K562 (cell line): ENCODE measurements at regions not wholly inside any gene's neighbourhood (a gene's known extent, or its start where the extent isn't known, plus 50 kb on each side); places are given as distances from the start of the nearest gene placed in this dataset.

ENCODE experiments used
- ATAC-seq: fragments of 200-7000 bp; cut with Tn5 transposase; 3 replicates; pipeline ENCODE4 v1.9.1; 2020; ENCODE audit warnings: moderate library complexity
- BruUV-seq: library from RNA; stranded (reverse); fragments of 400-500 nt; replicated peaks from 2 replicates; lab custom pipeline; 2021; lab: Mats Ljungman, UMichigan
- CTCF ChIA-PET: fragments of 300-600 bp; formaldehyde crosslinking; extraction: SDS; loops from one replicate; lab custom pipeline; 2021; ENCODE audit warnings: low intra/inter-chr PET ratio; lab: Yijun Ruan, JAX
- POLR2A ChIA-PET: fragments of 300-600, 350-650 bp; sonication (Branson Sonifier 250); formaldehyde crosslinking; extraction: SDS; loops from one replicate; lab custom pipeline; 2021; ENCODE audit warnings: antibody characterized with exemption, inconsistent platforms; lab: Yijun Ruan, JAX
- DNase-seq, 4 experiments: peaks; one replicate each; pipeline versions ENCODE4 v3.0.0 to v3.0.0-alpha.2; 2011 to 2018; ENCODE audit warnings: low spot score in 3 of 4, mixed read lengths in 3 of 4; ENCODE audit errors: extremely low read depth in 1 of 4
- FAIRE-seq: peaks from 2 replicates; lab custom pipeline; 2011; peaks lifted over from hg19 to GRCh38; lab: Jason Lieb, UNC
- H2AFZ ChIP-seq: 2 replicates; pipeline ENCODE4 v1.6.0; 2011; ENCODE audit warnings: low read depth, low read length, control low read depth, inconsistent platforms
- H3K27ac ChIP-seq: fragments of 200-600 bp; 3 replicates; pipeline ENCODE4 v1.8.0; 2011; ENCODE audit warnings: low read depth, mild to moderate bottlenecking, control low read depth, inconsistent platforms, low read length, moderate library complexity, mixed read lengths; ENCODE audit errors: extremely low read depth
- H3K27me3 ChIP-seq, 2 experiments: fragments of 300-600 bp in 1 of 2; 2 replicates in 1 of 2; 3 replicates in 1 of 2; pipeline versions ENCODE4 v1.6.0 to v1.8.0; 2011; ENCODE audit warnings: inconsistent platforms in 2 of 2, low read length in 2 of 2, mild to moderate bottlenecking in 1 of 2, mixed read lengths in 1 of 2, moderate library complexity in 1 of 2; ENCODE audit not compliant: control insufficient read depth in 2 of 2, insufficient read depth in 2 of 2
- H3K36me3 ChIP-seq: fragments of 300-600 bp; 3 replicates; pipeline ENCODE4 v1.8.0; 2011; ENCODE audit warnings: mild to moderate bottlenecking, low read length, inconsistent platforms; ENCODE audit not compliant: control insufficient read depth, insufficient read depth
- H3K4me1 ChIP-seq, 2 experiments: fragments of 200-600 bp in 1 of 2; replicated peaks in 1 of 2; 2 replicates in 1 of 2; 3 replicates in 1 of 2; pipeline versions ENCODE4 v1.5.1 to v1.8.0; 2011; ENCODE audit warnings: inconsistent platforms in 2 of 2, low read length in 2 of 2, mild to moderate bottlenecking in 1 of 2, mixed read lengths in 1 of 2, moderate library complexity in 1 of 2; ENCODE audit not compliant: control insufficient read depth in 2 of 2, insufficient read depth in 2 of 2
- H3K4me2 ChIP-seq: 2 replicates; pipeline ENCODE4 v1.6.1; 2011; ENCODE audit warnings: low read length, control low read depth, inconsistent platforms, mixed read lengths; ENCODE audit not compliant: insufficient read depth
- H3K4me3 ChIP-seq: fragments of 200-600 bp; sonication (generic), shearing (Covaris generic); 2 replicates; pipeline ENCODE4 v1.5.1; 2016; ENCODE audit warnings: control low read depth, inconsistent platforms
- H3K79me2 ChIP-seq: fragments of 200-600 bp; 3 replicates; pipeline ENCODE4 v1.8.0; 2011; ENCODE audit warnings: low read length, inconsistent platforms; ENCODE audit not compliant: control insufficient read depth, insufficient read depth
- H3K9ac ChIP-seq, 2 experiments: 2 replicates each; pipeline versions ENCODE4 v1.6.0 to v1.6.1; 2011; ENCODE audit warnings: low read depth in 2 of 2, low read length in 2 of 2, control low read depth in 1 of 2, inconsistent platforms in 1 of 2, mild to moderate bottlenecking in 1 of 2, mixed read lengths in 1 of 2; ENCODE audit not compliant: insufficient read depth in 1 of 2
- H3K9me1 ChIP-seq: one replicate; pipeline ENCODE4 v1.6.0; 2011; ENCODE audit warnings: inconsistent platforms, mild to moderate bottlenecking, low read length, moderate library complexity; ENCODE audit not compliant: control insufficient read depth, insufficient read depth
- H3K9me3 ChIP-seq: replicated peaks from 2 replicates; pipeline ENCODE4 v1.5.1; 2011; ENCODE audit warnings: low read depth, low read length, inconsistent platforms; ENCODE audit not compliant: control insufficient read depth, insufficient read depth
- H4K20me1 ChIP-seq: replicated peaks from 2 replicates; pipeline ENCODE4 v1.6.1; 2011; ENCODE audit warnings: low read length, inconsistent platforms, mixed read lengths; ENCODE audit not compliant: control insufficient read depth, insufficient read depth
- ATF4 ChIP-seq: fragments of 450-650 bp; formaldehyde crosslinking; IDR thresholded peaks from 2 replicates; pipeline ENCODE4 v1.4.0; 2022; ENCODE audit warnings: mild to moderate bottlenecking, moderate library complexity
- C11orf30 ChIP-seq: fragments of 450-650 bp; IDR thresholded peaks from 2 replicates; pipeline ENCODE4 v1.6.1; 2016; ENCODE audit warnings: low read depth, mild to moderate bottlenecking
- EHMT2 ChIP-seq: fragments of 450-650 bp; IDR thresholded peaks from 2 replicates; pipeline ENCODE4 v1.6.1; 2018; ENCODE audit warnings: antibody characterized with exemption
- FOXA3 ChIP-seq, 2 experiments: fragments of 450-650 bp in 1 of 2; sonication (generic) in 1 of 2; formaldehyde crosslinking; IDR thresholded peaks in 1 of 2; conservative IDR thresholded peaks in 1 of 2; 2 replicates each; pipeline versions ENCODE4 v1.4.0 to v1.8.0; 2020 to 2022; ENCODE audit warnings: mild to moderate bottlenecking in 2 of 2, missing genetic modification reagents in 1 of 2
- JUN ChIP-seq, 2 experiments: sonication (generic) in 1 of 2; formaldehyde crosslinking in 1 of 2; IDR thresholded peaks; 2 replicates each; pipeline versions ENCODE4 v1.6.1 to v1.8.0; 2012 to 2022; ENCODE audit warnings: borderline replicate concordance in 2 of 2, mild to moderate bottlenecking in 2 of 2, improper control_type of control experiment in 1 of 2, low read depth in 1 of 2, low read length in 1 of 2, missing genetic modification reagents in 1 of 2
- MAFF ChIP-seq: IDR thresholded peaks from 2 replicates; pipeline ENCODE4 v1.6.1; 2012; ENCODE audit warnings: low read length, improper control_type of control experiment
- MAFG ChIP-seq: fragments of 450-650 bp; conservative IDR thresholded peaks from 2 replicates; pipeline ENCODE4 v1.6.1; 2016; ENCODE audit warnings: missing genetic modification characterization, missing compliant biosample characterization
- MAFK ChIP-seq: IDR thresholded peaks from 2 replicates; pipeline ENCODE4 v1.6.1; 2011; ENCODE audit warnings: low read length, improper control_type of control experiment
- MAZ ChIP-seq, 2 experiments: fragments of 450-650 bp in 1 of 2; sonication (generic) in 1 of 2; formaldehyde crosslinking; IDR thresholded peaks in 1 of 2; conservative IDR thresholded peaks in 1 of 2; 2 replicates each; pipeline versions ENCODE4 v1.4.0 to v1.5.0; 2020; ENCODE audit warnings: mild to moderate bottlenecking in 1 of 2, missing genetic modification reagents in 1 of 2
- PPARD ChIP-seq: fragments of 250-450 bp; sonication (Bioruptor Pico); IDR thresholded peaks from 2 replicates; pipeline ENCODE4 v1.8.0; 2022; ENCODE audit warnings: inconsistent platforms, mild to moderate bottlenecking, moderate library complexity
- PURB ChIP-seq: sonication (generic); formaldehyde crosslinking; IDR thresholded peaks from 2 replicates; pipeline ENCODE4 v1.9.0; 2021; ENCODE audit warnings: low read depth, mild to moderate bottlenecking, missing genetic modification reagents
- SMAD2 ChIP-seq: fragments of 150-350 bp; IDR thresholded peaks from 2 replicates; pipeline ENCODE4 v1.6.1; 2014; ENCODE audit warnings: low read depth, mild to moderate bottlenecking, low read length
- SMARCC2 ChIP-seq: fragments of 450-650 bp; IDR thresholded peaks from 2 replicates; pipeline ENCODE4 v1.6.1; 2017; ENCODE audit warnings: antibody characterized with exemption, moderate library complexity, mild to moderate bottlenecking, low read depth
- SMARCE1 ChIP-seq: fragments of 450-650 bp; IDR thresholded peaks from 2 replicates; pipeline ENCODE4 v1.7.1; 2016; ENCODE audit warnings: mild to moderate bottlenecking
- TAF15 ChIP-seq: fragments of 200-400 bp; formaldehyde crosslinking; IDR thresholded peaks from 2 replicates; pipeline ENCODE4 v1.6.1; 2017; ENCODE audit warnings: mild to moderate bottlenecking, low read depth, low read length, moderate library complexity
- ZNF134 ChIP-seq: fragments of 250-450 bp; sonication (Bioruptor Pico); conservative IDR thresholded peaks from 2 replicates; pipeline ENCODE4 v1.4.0; 2020
- ZNF316 ChIP-seq: fragments of 450-650 bp; IDR thresholded peaks from 2 replicates; pipeline ENCODE4 v1.6.1; 2016
- ZNF584 ChIP-seq: fragments of 200-800 bp; sonication (Bioruptor generic); IDR thresholded peaks from 2 replicates; pipeline ENCODE4 v1.6.1; 2016; ENCODE audit warnings: low read depth, mild to moderate bottlenecking, missing genetic modification characterization, missing compliant biosample characterization
- ZNF655 ChIP-seq: fragments of 250-450 bp; sonication (Bioruptor Pico); IDR thresholded peaks from 2 replicates; pipeline ENCODE4 v1.5.0; 2021
- ZNF778 ChIP-seq: fragments of 450-650 bp; formaldehyde crosslinking; IDR thresholded peaks from 2 replicates; pipeline ENCODE4 v1.4.0; 2020; ENCODE audit warnings: mild to moderate bottlenecking, moderate library complexity
- ZSCAN29 ChIP-seq: fragments of 450-650 bp; IDR thresholded peaks from 2 replicates; pipeline ENCODE4 v1.6.1; 2017
- WGBS: fragments of 100-300 bp; shearing (Covaris generic); methylation state at CpG from one replicate; pipeline ENCODE4 v1.1.6; 2016; ENCODE audit warnings: low coverage, mixed read lengths; ENCODE audit not compliant: insufficient coverage; ENCODE audit errors: missing lambda C conversion rate; 5-methylcytosine and 5-hydroxymethylcytosine counted together
- in situ Hi-C: fragments of 300-500 bp; cut with MboI; formaldehyde crosslinking; loops from 4 replicates; pipeline ENCODE4 v1.15.0; 2018; ENCODE audit warnings: inconsistent platforms, mixed read lengths
- intact Hi-C: fragments of 100-400 bp; cut with micrococcal nuclease; formaldehyde crosslinking; loops from 2 replicates; pipeline ENCODE4 v1.14.2; 2022

GRCh38 chr3:72679540-72680198, 168.6 kb downstream of the SHQ1 start (continued):
- no peak for TF ChIP-seq ATF4 (CRISPR knock-in tag)
- TF ChIP-seq FOXA3 (CRISPR knock-in tag; conservative IDR thresholded peaks at IDR 0.05 in 1 of 2, IDR thresholded peaks at IDR 0.05 in 1 of 2): peak in 1 of 2 experiments; percentile 62; a peak in 2 of 4 replicates
- no peak for TF ChIP-seq TAF15
- no peak for TF ChIP-seq SMARCC2
- no peak for TF ChIP-seq ZNF134 (CRISPR knock-in tag)
- TF ChIP-seq EHMT2: no peak
- TF ChIP-seq ZNF584 (CRISPR knock-in tag): no peak
- no peak for TF ChIP-seq SMARCE1

- Histone ChIP-seq H3K4me1 (no peaks in the 10 kb centered on the region), H4K20me1 (no peaks in the 10 kb centered on the region), H3K9me3 (no peaks in the 10 kb centered on the region), H2AFZ (no peak overlapping the region), H3K79me2 (no peaks in the 10 kb centered on the region), H3K27me3 (peaks cover 0 to 6% of the 10 kb centered on the region in 2 experiments; a peak in 3 of 5 replicates), H3K36me3 (no peaks in the 10 kb centered on the region), H3K9ac (no peak overlapping the region), H3K9me1 (no peaks in the 10 kb centered on the region), H3K4me3 (no peak overlapping the region), H3K4me2 (no peak overlapping the region), H3K27ac (no peak overlapping the region)
- no TSS peak for BruUV-seq
- ChIA-PET CTCF (no interaction called here), POLR2A (no interaction called here)
- DNase-seq: no peak
- WGBS: 21% methylated on average over 6 of the region's 6 CpGs
- TF ChIP-seq ZNF316 (peak; percentile 81), PPARD (CRISPR knock-in tag) (no peak), C11orf30 (peak; percentile 81), MAZ (CRISPR knock-in tag; conservative IDR thresholded peaks at IDR 0.05 in 1 of 2, IDR thresholded peaks at IDR 0.05 in 1 of 2) (no peak), PURB (no peak), ZNF778 (CRISPR knock-in tag) (no peak), MAFK (peak; percentile 72), MAFF (peak; percentile 56), ZNF655 (no peak), ZSCAN29 (no peak), JUN (IDR thresholded peaks at IDR 0.05; ENCODE audit: borderline replicate concordance, low read depth, low read length) (no peak), JUN (CRISPR knock-in tag; IDR thresholded peaks at IDR 0.05; ENCODE audit: borderline replicate concordance) (no peak), MAFG (tag) (peak; percentile 63), SMAD2 (no peak)
- no peak for FAIRE-seq
- no peak for ATAC-seq
- intact Hi-C loops: no loop called here
- in situ Hi-C loops: no loop called here
These were observed 169.4 kb downstream of the SHQ1 start for GRCh38 chr3:72678867-72679266.
